Left kidney (tissue), 1 donor: ENCODE measurements at regions not wholly inside any gene's neighbourhood (a gene's known extent, or its start where the extent isn't known, plus 50 kb on each side); places are given as distances from the start of the nearest gene placed in this dataset.

Source experiments
- DNase-seq: peaks from one replicate; pipeline ENCODE4 v3.0.0-alpha.2; 2013

GRCh38 chr4:123841447-123842121 is 445.0 kb downstream of the SPRY1 start:
- DNase-seq: no peak

GRCh38 chr4:123843137-123843536 is 446.5 kb downstream of the SPRY1 start:
- DNase-seq: no peak

GRCh38 chr4:123844374-123844773 is 447.8 kb downstream of the SPRY1 start:
- DNase-seq: no peak

GRCh38 chr4:123846092-123846491 is 449.5 kb downstream of the SPRY1 start:
- no peak for DNase-seq

GRCh38 chr4:123846561-123846960 is 450.0 kb downstream of the SPRY1 start:
- no peak for DNase-seq

- no peak for DNase-seq
Measured at GRCh38 chr4:123848606-123849005, 452.0 kb downstream of the SPRY1 start.

- DNase-seq: no peak
Measured at GRCh38 chr4:123849495-123849894, 452.9 kb downstream of the SPRY1 start.

- DNase-seq: no peak
Measured at GRCh38 chr4:123851521-123851920, 454.9 kb downstream of the SPRY1 start.

GRCh38 chr4:123853651-123854050 is 457.1 kb downstream of the SPRY1 start:
- no peak for DNase-seq

- no peak for DNase-seq
Measured at GRCh38 chr4:123856689-123857545, 460.3 kb downstream of the SPRY1 start.

GRCh38 chr4:123858465-123858864 is 461.9 kb downstream of the SPRY1 start:
- DNase-seq: no peak

GRCh38 chr4:123862812-123863211 is 466.2 kb downstream of the SPRY1 start:
- no peak for DNase-seq

- no peak for DNase-seq
Measured at GRCh38 chr4:123866796-123867195, 470.2 kb downstream of the SPRY1 start.

GRCh38 chr4:123867910-123868587 is 471.5 kb downstream of the SPRY1 start:
- no peak for DNase-seq

- peak; percentile 76 for DNase-seq
Measured at GRCh38 chr4:123869286-123870215, 473.0 kb downstream of the SPRY1 start.

- DNase-seq: no peak
Measured at GRCh38 chr4:123870216-123870876, 473.8 kb downstream of the SPRY1 start.

- no peak for DNase-seq
Measured at GRCh38 chr4:123871341-123871740, 474.7 kb downstream of the SPRY1 start.

GRCh38 chr4:123874063-123874462 is 477.5 kb downstream of the SPRY1 start:
- no peak for DNase-seq

- no peak for DNase-seq
Measured at GRCh38 chr4:123876143-123876542, 479.5 kb downstream of the SPRY1 start.

GRCh38 chr4:123876671-123877101 is 480.1 kb downstream of the SPRY1 start:
- DNase-seq: no peak

- DNase-seq: no peak
Measured at GRCh38 chr4:123877551-123877950, 481.0 kb downstream of the SPRY1 start.
